ENCODE measurements at regions not wholly inside any gene's neighbourhood (a gene's known extent, or its start where the extent isn't known, plus 50 kb on each side); places are given as distances from the start of the nearest gene placed in this dataset.
A peak's percentile ranks its signal among the peaks of the same experiment; 100 is the strongest.

GRCh38 chr18:8959551-8960135, 142.9 kb upstream of the NDUFV2 start (continued):
- TF ChIP-seq NFYC (CRISPR knock-in tag; IDR thresholded peaks at IDR 0.05) (no peak), CBX5 (CRISPR knock-in tag; IDR thresholded peaks at IDR 0.05; ENCODE audit: borderline replicate concordance) (no peak), SALL1 (CRISPR knock-in tag; IDR thresholded peaks at IDR 0.05) (no peak; the same call in 1 of the 2 replicates), MTF2 (CRISPR knock-in tag; IDR thresholded peaks at IDR 0.05; ENCODE audit: borderline replicate concordance) (no peak), JDP2 (CRISPR knock-in tag; IDR thresholded peaks at IDR 0.05; ENCODE audit: borderline replicate concordance) (no peak), CENPX (CRISPR knock-in tag; IDR thresholded peaks at IDR 0.05) (no peak), SP5 (CRISPR knock-in tag; IDR thresholded peaks at IDR 0.05; ENCODE audit: borderline replicate concordance, low read depth) (peak; percentile 33; the same call in 1 of the 2 replicates), TGIF2 (CRISPR knock-in tag; IDR thresholded peaks at IDR 0.05) (no peak), ZNF362 (CRISPR knock-in tag; IDR thresholded peaks at IDR 0.05; ENCODE audit: borderline replicate concordance) (no peak), ZFP62 (CRISPR knock-in tag; IDR thresholded peaks at IDR 0.05) (no peak), KIAA2018 (CRISPR knock-in tag; IDR thresholded peaks at IDR 0.05; ENCODE audit: borderline replicate concordance) (no peak), ZSCAN25 (CRISPR knock-in tag; IDR thresholded peaks at IDR 0.05) (no peak), RAD21 (CRISPR knock-in tag; IDR thresholded peaks at IDR 0.05) (no peak), ZFY (CRISPR knock-in tag; IDR thresholded peaks at IDR 0.05) (peak; percentile 30; the same call in 1 of the 2 replicates), ONECUT2 (CRISPR knock-in tag; IDR thresholded peaks at IDR 0.05) (peak; percentile 58)
